Endothelial cell (in vitro differentiated cells): ENCODE measurements at regions not wholly inside any gene's neighbourhood (a gene's known extent, or its start where the extent isn't known, plus 50 kb on each side); places are given as distances from the start of the nearest gene placed in this dataset.

Experiments used
- DNase-seq: peaks from one replicate; pipeline ENCODE4 v3.0.0; 2021; ENCODE audit warnings: low spot score
- H3K27ac Mint-ChIP-seq: one replicate; pipeline ENCODE4 v1.8.0; 2021; ENCODE audit warnings: mixed read lengths, inconsistent platforms; ENCODE audit not compliant: unreplicated experiment
- H3K27me3 Mint-ChIP-seq: one replicate; pipeline ENCODE4 v1.8.0; 2021; ENCODE audit warnings: mild to moderate bottlenecking, moderate library complexity, mixed read lengths, inconsistent platforms; ENCODE audit not compliant: unreplicated experiment
- H3K36me3 Mint-ChIP-seq: one replicate; pipeline ENCODE4 v1.8.0; 2021; ENCODE audit warnings: mild to moderate bottlenecking, low read depth, mixed read lengths, inconsistent platforms; ENCODE audit not compliant: unreplicated experiment
- H3K4me1 Mint-ChIP-seq: one replicate; pipeline ENCODE4 v1.8.0; 2021; ENCODE audit warnings: mild to moderate bottlenecking, mixed read lengths, inconsistent platforms; ENCODE audit not compliant: unreplicated experiment
- H3K4me3 Mint-ChIP-seq: one replicate; pipeline ENCODE4 v1.8.0; 2021; ENCODE audit warnings: mild to moderate bottlenecking, mixed read lengths, inconsistent platforms; ENCODE audit not compliant: unreplicated experiment
- H3K9me3 Mint-ChIP-seq: one replicate; pipeline ENCODE4 v1.8.0; 2021; ENCODE audit warnings: mixed read lengths, inconsistent platforms; ENCODE audit not compliant: unreplicated experiment
- TF ChIP-seq, protein P1 (sequence below): fragments of 200-600 bp; sonication (generic); IDR thresholded peaks from one replicate; pipeline ENCODE4 v1.5.0; 2021; ENCODE audit warnings: antibody characterized with exemption; ENCODE audit not compliant: unreplicated experiment

DNA sequence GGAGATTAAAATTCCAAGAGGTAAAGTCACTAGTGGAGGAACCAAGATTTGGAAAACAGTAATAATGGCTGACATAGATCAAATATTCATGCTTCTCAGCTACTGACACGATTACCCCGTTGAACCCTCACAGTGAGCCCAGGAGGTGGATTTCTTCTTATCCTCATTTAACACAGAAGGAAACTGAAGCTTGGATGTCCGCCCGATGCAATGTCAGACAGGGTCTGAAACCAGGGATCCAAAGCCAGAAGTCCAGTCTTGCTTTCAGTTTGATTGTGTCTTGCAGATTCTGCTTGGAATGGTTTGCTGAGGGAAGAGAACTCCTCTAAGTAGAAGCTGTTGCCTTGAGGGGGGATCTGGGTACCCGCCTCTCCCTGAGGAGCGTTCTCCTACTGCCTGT is 404.7 kb downstream of the KCNRG start:
- H3K36me3 Mint-ChIP-seq = no peaks in the 10 kb centered on the region
- H3K4me1 Mint-ChIP-seq = peaks cover 5% of the 10 kb centered on the region
- no peak overlapping the region for H3K27ac Mint-ChIP-seq
- peaks cover 1% of the 10 kb centered on the region for H3K27me3 Mint-ChIP-seq
- no peak for DNase-seq
- no peak overlapping the region for H3K4me3 Mint-ChIP-seq
- TF ChIP-seq, protein P1, sequence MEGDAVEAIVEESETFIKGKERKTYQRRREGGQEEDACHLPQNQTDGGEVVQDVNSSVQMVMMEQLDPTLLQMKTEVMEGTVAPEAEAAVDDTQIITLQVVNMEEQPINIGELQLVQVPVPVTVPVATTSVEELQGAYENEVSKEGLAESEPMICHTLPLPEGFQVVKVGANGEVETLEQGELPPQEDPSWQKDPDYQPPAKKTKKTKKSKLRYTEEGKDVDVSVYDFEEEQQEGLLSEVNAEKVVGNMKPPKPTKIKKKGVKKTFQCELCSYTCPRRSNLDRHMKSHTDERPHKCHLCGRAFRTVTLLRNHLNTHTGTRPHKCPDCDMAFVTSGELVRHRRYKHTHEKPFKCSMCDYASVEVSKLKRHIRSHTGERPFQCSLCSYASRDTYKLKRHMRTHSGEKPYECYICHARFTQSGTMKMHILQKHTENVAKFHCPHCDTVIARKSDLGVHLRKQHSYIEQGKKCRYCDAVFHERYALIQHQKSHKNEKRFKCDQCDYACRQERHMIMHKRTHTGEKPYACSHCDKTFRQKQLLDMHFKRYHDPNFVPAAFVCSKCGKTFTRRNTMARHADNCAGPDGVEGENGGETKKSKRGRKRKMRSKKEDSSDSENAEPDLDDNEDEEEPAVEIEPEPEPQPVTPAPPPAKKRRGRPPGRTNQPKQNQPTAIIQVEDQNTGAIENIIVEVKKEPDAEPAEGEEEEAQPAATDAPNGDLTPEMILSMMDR = no peak
- H3K9me3 Mint-ChIP-seq = no peaks in the 10 kb centered on the region

DNA sequence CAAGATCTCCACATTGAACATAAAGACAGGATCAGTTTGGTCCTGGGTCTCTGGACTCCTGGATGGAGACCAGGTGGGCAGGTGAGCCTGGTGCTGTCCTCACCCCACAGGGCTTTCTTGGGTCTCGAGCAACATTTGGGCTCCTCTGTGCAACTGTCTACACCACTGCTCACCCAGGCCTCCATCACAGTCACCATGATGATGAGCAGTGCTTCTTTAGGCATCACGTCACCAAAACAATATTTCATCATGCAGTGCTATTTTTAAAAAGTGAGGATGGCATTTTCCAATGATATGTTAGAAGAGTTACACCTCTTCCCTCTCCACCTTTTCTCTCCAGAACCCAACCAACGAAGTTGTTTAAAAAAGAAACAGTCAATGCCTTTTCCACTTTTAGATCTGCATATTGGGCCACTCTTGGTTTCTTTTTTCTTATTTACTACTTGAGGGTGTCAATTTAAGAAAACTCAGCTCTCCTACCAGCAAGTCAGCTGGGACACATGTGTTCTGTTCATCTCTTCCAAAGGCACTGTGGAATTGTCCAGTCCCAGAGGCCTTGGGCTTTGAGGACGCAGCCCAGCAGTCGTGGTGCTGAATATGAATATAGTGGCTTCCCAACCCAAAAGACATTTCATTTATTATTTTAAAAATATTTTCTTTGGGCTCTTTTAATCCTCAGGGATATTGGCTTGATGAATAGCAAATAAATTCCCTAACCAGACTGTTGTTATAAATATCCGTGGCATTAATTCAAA is 405.7 kb downstream of the KCNRG start:
- DNase-seq = no peak
- Mint-ChIP-seq H3K4me1 (peaks cover 6% of the 10 kb centered on the region), H3K36me3 (no peaks in the 10 kb centered on the region), H3K27me3 (peaks cover 1% of the 10 kb centered on the region), H3K4me3 (no peak overlapping the region), H3K9me3 (no peaks in the 10 kb centered on the region), H3K27ac (no peak overlapping the region)
- TF ChIP-seq, protein P1 = no peak

- Mint-ChIP-seq H3K27ac (no peak overlapping the region), H3K27me3 (peaks cover 1% of the 10 kb centered on the region), H3K36me3 (no peaks in the 10 kb centered on the region), H3K9me3 (no peaks in the 10 kb centered on the region), H3K4me3 (no peak overlapping the region), H3K4me1 (peaks cover 6% of the 10 kb centered on the region)
- TF ChIP-seq, protein P1 = no peak
- no peak for DNase-seq
Measured at GRCh38 chr13:50421473-50422130, 406.4 kb downstream of the KCNRG start.

- H3K36me3 Mint-ChIP-seq = no peaks in the 10 kb centered on the region
- H3K27ac Mint-ChIP-seq = no peak overlapping the region
- TF ChIP-seq, protein P1 = no peak
- H3K27me3 Mint-ChIP-seq = peaks cover under 1% of the 10 kb centered on the region
- DNase-seq = no peak
- peaks cover 6% of the 10 kb centered on the region for H3K4me1 Mint-ChIP-seq
- no peak overlapping the region for H3K4me3 Mint-ChIP-seq
- no peaks in the 10 kb centered on the region for H3K9me3 Mint-ChIP-seq
Measured at GRCh38 chr13:50422181-50423148, 407.2 kb downstream of the KCNRG start.
